K562 (cell line): ENCODE measurements at regions not wholly inside any gene's neighbourhood (a gene's known extent, or its start where the extent isn't known, plus 50 kb on each side); places are given as distances from the start of the nearest gene placed in this dataset.

Source experiments
- ZNF24 ChIP-seq: fragments of 450-650 bp; IDR thresholded peaks from 2 replicates; pipeline ENCODE4 v1.6.1; 2016
- TF ChIP-seq, protein P1 (sequence below): fragments of 250-450 bp; sonication (Bioruptor Pico); IDR thresholded peaks from 2 replicates; pipeline ENCODE4 v1.8.0; 2021; ENCODE audit warnings: borderline replicate concordance, mild to moderate bottlenecking, moderate library complexity; ENCODE audit not compliant: poor library complexity, severe bottlenecking

DNA sequence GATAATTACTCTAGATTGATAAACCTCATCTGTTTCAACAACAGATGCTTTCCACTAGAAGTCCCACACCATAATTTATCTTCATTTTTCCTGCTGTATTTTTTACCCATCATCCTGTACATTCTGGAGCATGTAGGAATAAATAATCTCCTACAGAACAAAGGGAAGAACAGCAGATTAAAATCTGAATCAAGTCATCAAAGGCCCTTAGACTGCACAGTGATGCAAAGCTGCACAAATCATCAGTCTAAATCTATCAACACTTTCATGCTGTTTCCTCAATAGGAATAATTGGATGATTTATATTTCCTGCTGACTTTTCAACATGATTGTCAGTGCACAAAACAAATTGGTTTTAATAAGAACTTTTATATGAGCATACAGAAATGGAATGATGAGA is 1143.9 kb downstream of the STIM2 start:
- TF ChIP-seq, protein P1, sequence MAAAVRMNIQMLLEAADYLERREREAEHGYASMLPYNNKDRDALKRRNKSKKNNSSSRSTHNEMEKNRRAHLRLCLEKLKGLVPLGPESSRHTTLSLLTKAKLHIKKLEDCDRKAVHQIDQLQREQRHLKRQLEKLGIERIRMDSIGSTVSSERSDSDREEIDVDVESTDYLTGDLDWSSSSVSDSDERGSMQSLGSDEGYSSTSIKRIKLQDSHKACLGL (CRISPR knock-in tag): no peak
- TF ChIP-seq ZNF24: no peak
